Ishikawa (cell line): ENCODE measurements at regions not wholly inside any gene's neighbourhood (a gene's known extent, or its start where the extent isn't known, plus 50 kb on each side); places are given as distances from the start of the nearest gene placed in this dataset.

Experiments used
- CEBPB ChIP-seq: IDR thresholded peaks from 2 replicates; pipeline ENCODE4 v1.6.1; 2012
- CREB1 ChIP-seq: IDR thresholded peaks from 2 replicates; pipeline ENCODE4 v1.6.1; 2012; ENCODE audit warnings: low read depth
- EGR1 ChIP-seq: IDR thresholded peaks from 2 replicates; pipeline ENCODE4 v1.6.1; 2012
- EP300 ChIP-seq: IDR thresholded peaks from 2 replicates; pipeline ENCODE4 v1.6.1; 2012; ENCODE audit warnings: borderline replicate concordance
- FOXM1 ChIP-seq: IDR thresholded peaks from 2 replicates; pipeline ENCODE4 v1.6.1; 2012; ENCODE audit warnings: low read depth, borderline replicate concordance
- MAX ChIP-seq: IDR thresholded peaks from 2 replicates; pipeline ENCODE4 v1.6.1; 2012
- NFIC ChIP-seq: IDR thresholded peaks from 2 replicates; pipeline ENCODE4 v1.6.1; 2012
- RAD21 ChIP-seq: IDR thresholded peaks from 2 replicates; pipeline ENCODE4 v1.6.1; 2012; ENCODE audit warnings: low read depth
- REST ChIP-seq: IDR thresholded peaks from 2 replicates; pipeline ENCODE4 v1.6.1; 2012; ENCODE audit warnings: low read depth, mild to moderate bottlenecking
- TAF1 ChIP-seq: IDR thresholded peaks from 2 replicates; pipeline ENCODE4 v1.6.1; 2012; ENCODE audit warnings: low read depth, mild to moderate bottlenecking
- TCF12 ChIP-seq: IDR thresholded peaks from 2 replicates; pipeline ENCODE4 v1.6.1; 2012; ENCODE audit warnings: low read depth
- TEAD4 ChIP-seq: IDR thresholded peaks from 2 replicates; pipeline ENCODE4 v1.6.1; 2012
- USF1 ChIP-seq: IDR thresholded peaks from 2 replicates; pipeline ENCODE4 v1.6.1; 2012
- YY1 ChIP-seq: IDR thresholded peaks from 2 replicates; pipeline ENCODE4 v1.6.1; 2012; ENCODE audit warnings: low read depth
- ZBTB7A ChIP-seq: IDR thresholded peaks from 2 replicates; pipeline ENCODE4 v1.6.1; 2012; ENCODE audit warnings: low read depth

- TF ChIP-seq TCF12 (no peak), MAX (no peak), NFIC (no peak), RAD21 (no peak), TAF1 (no peak), YY1 (no peak), ZBTB7A (no peak), REST (no peak), USF1 (no peak)
Measured at GRCh38 chr12:13372386-13372785, 175.9 kb downstream of the EMP1 start.

GRCh38 chr12:13371797-13372196, 175.3 kb downstream of the EMP1 start:
- TF ChIP-seq YY1 = no peak
- TF ChIP-seq ZBTB7A = no peak
- no peak for TF ChIP-seq RAD21
- TF ChIP-seq TCF12 = no peak

GRCh38 chr12:13371367-13371766, 174.8 kb downstream of the EMP1 start:
- no peak for TF ChIP-seq FOXM1
- no peak for TF ChIP-seq REST
- TF ChIP-seq ZBTB7A = no peak
- TF ChIP-seq TEAD4 = no peak
- no peak for TF ChIP-seq TAF1
- TF ChIP-seq TCF12 = no peak
- no peak for TF ChIP-seq EGR1
- no peak for TF ChIP-seq CREB1
- TF ChIP-seq NFIC = no peak
- TF ChIP-seq MAX = no peak
- no peak for TF ChIP-seq CEBPB
- no peak for TF ChIP-seq EP300
- no peak for TF ChIP-seq YY1
- no peak for TF ChIP-seq RAD21
- no peak for TF ChIP-seq USF1

GRCh38 chr12:13369474-13370056, 173.0 kb downstream of the EMP1 start:
- TF ChIP-seq EGR1 = no peak
- no peak for TF ChIP-seq CREB1
- no peak for TF ChIP-seq CEBPB
- no peak for TF ChIP-seq RAD21
- TF ChIP-seq REST = no peak
- TF ChIP-seq TAF1 = no peak
- TF ChIP-seq YY1 = no peak
- no peak for TF ChIP-seq FOXM1

- TF ChIP-seq EP300 (no peak), MAX (no peak), EGR1 (no peak), USF1 (no peak), NFIC (no peak), YY1 (no peak), CREB1 (no peak), TAF1 (no peak), ZBTB7A (no peak)
Measured at GRCh38 chr12:13368971-13369370, 172.4 kb downstream of the EMP1 start.
